ENCODE measurements at regions not wholly inside any gene's neighbourhood (a gene's known extent, or its start where the extent isn't known, plus 50 kb on each side); places are given as distances from the start of the nearest gene placed in this dataset.
"Not testable (repeated sequence)": the region's sequence is repeated elsewhere in the genome, so short reads cannot be mapped to it uniquely, and the experiment has no call there.

DNA sequence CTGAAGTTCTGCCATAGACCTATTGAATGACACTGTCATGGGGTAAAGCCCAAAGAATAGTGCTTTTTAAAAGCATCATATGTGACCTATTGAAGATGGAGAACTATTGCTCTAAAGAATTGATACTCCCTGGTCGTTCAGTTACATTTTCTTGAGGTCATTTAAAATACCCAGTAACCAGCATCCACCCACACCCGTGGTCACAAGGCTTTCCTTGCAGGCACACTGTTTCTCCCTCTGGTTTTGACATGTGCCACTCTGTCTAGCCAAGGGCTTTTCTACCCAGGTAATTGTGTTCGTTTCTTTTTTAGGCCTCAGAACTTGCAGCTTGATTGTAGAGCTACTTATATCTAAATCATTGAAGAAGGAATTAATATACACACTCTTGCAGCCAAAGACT is 68.3 kb upstream of the LYZL2 start:
- TF ChIP-seq, protein P1, sequence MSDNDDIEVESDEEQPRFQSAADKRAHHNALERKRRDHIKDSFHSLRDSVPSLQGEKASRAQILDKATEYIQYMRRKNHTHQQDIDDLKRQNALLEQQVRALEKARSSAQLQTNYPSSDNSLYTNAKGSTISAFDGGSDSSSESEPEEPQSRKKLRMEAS (IDR thresholded peaks at IDR 0.05; ENCODE audit: low read depth, low read length), result no peak
- no peak for TF ChIP-seq MYC (IDR thresholded peaks at IDR 0.05; ENCODE audit: low read depth, low read length)
- TF ChIP-seq POLR2A (IDR thresholded peaks at IDR 0.05; ENCODE audit: extremely low read depth, insufficient read length), result no peak
- no peak for TF ChIP-seq CTCF (IDR thresholded peaks at IDR 0.05; ENCODE audit: low read depth, low read length)
- H3K4me3 ChIP-seq (ENCODE audit: low read depth, low read length), result no peak overlapping the region
- no peak for DNase-seq (ENCODE audit: low read depth)

DNA sequence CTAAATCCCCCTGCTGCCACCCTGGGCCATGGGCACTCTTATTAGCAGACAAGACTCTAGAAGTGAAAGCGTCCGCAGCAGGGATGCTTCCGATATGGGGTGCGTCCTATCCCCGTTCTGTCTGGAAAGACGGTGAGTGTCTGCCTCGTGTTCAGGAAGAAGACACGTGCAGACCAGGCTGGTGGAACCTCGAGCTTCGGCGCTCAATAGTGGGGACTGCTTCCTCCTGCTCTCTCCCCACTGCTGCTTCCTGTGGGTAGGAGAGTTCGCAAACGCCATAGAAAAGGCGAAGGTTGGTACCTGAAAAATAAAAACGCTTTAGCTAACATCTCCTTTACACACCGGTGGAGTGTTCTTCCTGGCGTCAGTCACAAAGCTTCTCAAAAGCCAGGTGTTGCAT is 67.7 kb upstream of the LYZL2 start:
- DNase-seq (ENCODE audit: low read depth); H3K4me3 ChIP-seq (ENCODE audit: low read depth, low read length): not testable (repeated sequence)

GRCh38 chr10:30696416-30697185 is 67.0 kb upstream of the LYZL2 start:
- not testable (repeated sequence) for H3K4me3 ChIP-seq (ENCODE audit: low read depth, low read length); DNase-seq (ENCODE audit: low read depth)

GRCh38 chr10:30695481-30696236 is 66.1 kb upstream of the LYZL2 start:
- not testable (repeated sequence) for DNase-seq (ENCODE audit: low read depth); H3K4me3 ChIP-seq (ENCODE audit: low read depth, low read length)

DNA sequence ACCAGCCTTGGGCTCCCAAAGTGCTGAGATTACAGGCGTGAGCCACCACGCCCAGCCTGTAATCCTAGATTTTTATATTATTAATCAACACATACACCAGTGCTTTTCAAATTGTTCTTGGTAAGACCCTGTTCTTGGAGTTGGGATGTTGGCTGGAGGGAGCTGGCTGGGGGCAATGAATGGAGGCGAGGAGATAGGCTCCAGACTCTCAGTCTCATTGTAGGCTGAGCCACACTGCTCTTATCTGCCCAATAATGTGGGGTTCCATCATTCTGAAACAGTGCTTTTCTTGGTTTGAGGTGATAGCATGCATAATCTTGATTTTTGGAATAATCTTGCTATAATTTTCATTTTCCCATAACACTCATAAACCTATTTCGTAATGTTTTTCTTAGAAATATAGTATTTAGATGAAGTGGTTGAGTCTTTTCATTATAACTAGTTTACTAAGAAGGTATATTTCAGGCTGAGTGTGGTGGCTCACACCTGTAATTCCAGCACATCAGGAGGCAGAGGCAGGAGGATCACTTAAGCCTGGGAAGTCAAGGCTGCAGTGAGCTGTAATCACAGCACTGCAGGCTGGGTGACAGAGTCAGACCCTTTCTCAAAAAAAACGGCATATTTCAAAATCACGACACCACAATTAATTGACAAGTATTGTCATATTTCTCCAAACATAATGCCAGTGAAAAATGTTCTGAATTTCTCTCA is 65.1 kb upstream of the LYZL2 start:
- no peak overlapping the region for H3K4me3 ChIP-seq (ENCODE audit: low read depth, low read length)
- TF ChIP-seq CTCF (IDR thresholded peaks at IDR 0.05; ENCODE audit: low read depth, low read length), result no peak
- TF ChIP-seq, protein P1 (IDR thresholded peaks at IDR 0.05; ENCODE audit: low read depth, low read length), result no peak
- no peak for TF ChIP-seq MYC (IDR thresholded peaks at IDR 0.05; ENCODE audit: low read depth, low read length)
- no peak for TF ChIP-seq POLR2A (IDR thresholded peaks at IDR 0.05; ENCODE audit: extremely low read depth, insufficient read length)
- DNase-seq (ENCODE audit: low read depth), result no peak

- no peak overlapping the region for H3K4me3 ChIP-seq (ENCODE audit: low read depth, low read length)
- TF ChIP-seq CTCF (IDR thresholded peaks at IDR 0.05; ENCODE audit: low read depth, low read length), result no peak
- no peak for TF ChIP-seq MYC (IDR thresholded peaks at IDR 0.05; ENCODE audit: low read depth, low read length)
- TF ChIP-seq, protein P1 (IDR thresholded peaks at IDR 0.05; ENCODE audit: low read depth, low read length), result no peak
- no peak for TF ChIP-seq POLR2A (IDR thresholded peaks at IDR 0.05; ENCODE audit: extremely low read depth, insufficient read length)
- no peak for DNase-seq (ENCODE audit: low read depth)
These were observed 62.1 kb upstream of the LYZL2 start for GRCh38 chr10:30691639-30692015.

DNA sequence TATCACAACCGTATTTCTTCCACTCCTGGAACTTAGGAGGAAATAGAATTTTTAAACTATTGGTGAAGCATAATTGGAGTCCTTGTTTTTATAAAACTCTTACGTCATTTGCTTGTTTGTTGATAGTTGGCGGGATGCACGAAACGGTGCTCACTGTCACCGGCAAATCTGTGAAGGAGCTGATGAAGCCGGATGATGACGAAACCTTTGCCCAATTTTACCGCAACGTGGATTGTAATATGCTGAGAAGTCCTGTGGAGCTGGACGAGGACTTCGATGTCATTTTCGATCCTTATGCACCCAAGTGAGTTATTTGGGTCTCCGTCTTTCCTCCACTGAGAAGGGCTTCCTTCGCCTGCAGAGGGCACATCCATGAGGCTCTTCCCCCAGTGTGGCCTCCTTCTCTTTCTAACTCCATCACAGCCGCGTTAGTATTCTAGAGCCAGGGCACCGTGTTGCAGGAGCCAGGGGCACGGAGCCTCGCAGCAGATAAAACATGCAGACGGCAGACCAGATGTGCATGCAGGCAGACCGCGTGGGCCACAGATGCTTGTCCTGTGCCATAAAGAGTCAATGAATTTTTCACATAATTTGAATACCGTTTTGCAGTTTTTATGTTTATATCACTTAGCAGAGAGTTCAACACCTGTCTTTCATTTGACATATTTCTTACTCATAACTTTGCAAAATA is 61.5 kb upstream of the LYZL2 start:
- not testable (repeated sequence) for DNase-seq (ENCODE audit: low read depth); H3K4me3 ChIP-seq (ENCODE audit: low read depth, low read length)
